Skeletal muscle cell (primary cell): ENCODE measurements at regions not wholly inside any gene's neighbourhood (a gene's known extent, or its start where the extent isn't known, plus 50 kb on each side); places are given as distances from the start of the nearest gene placed in this dataset.

Source experiments
- DNase-seq: peaks from one replicate; pipeline ENCODE4 v3.0.0-alpha.2; 2010; ENCODE audit warnings: low read depth
- H3K4me3 ChIP-seq: 2 replicates; pipeline ENCODE4 v1.5.1; 2011; ENCODE audit warnings: low read depth, mild to moderate bottlenecking, control low read depth, low read length, moderate library complexity

- no peak overlapping the region for H3K4me3 ChIP-seq
- no peak for DNase-seq
Observed at GRCh38 chr9:126205845-126206498, 120.7 kb upstream of the MVB12B start.

GRCh38 chr9:126207256-126207655 lies 119.4 kb upstream of the MVB12B start:
- no peak for DNase-seq
- no peak overlapping the region for H3K4me3 ChIP-seq

- DNase-seq: no peak
Observed at GRCh38 chr9:126208216-126208758, 118.3 kb upstream of the MVB12B start.

GRCh38 chr9:126211441-126212074 lies 115.1 kb upstream of the MVB12B start:
- no peak for DNase-seq

More at GRCh38 chr9:126208216-126208758, 118.3 kb upstream of the MVB12B start:
- H3K4me3 ChIP-seq: no peak overlapping the region

GRCh38 chr9:126215486-126215885 lies 111.1 kb upstream of the MVB12B start:
- no peak for DNase-seq
- H3K4me3 ChIP-seq: no peak overlapping the region

More at GRCh38 chr9:126211441-126212074, 115.1 kb upstream of the MVB12B start:
- H3K4me3 ChIP-seq: no peak overlapping the region

- H3K4me3 ChIP-seq: no peak overlapping the region
Observed at GRCh38 chr9:126216826-126217225, 109.8 kb upstream of the MVB12B start.

GRCh38 chr9:126217250-126217653 lies 109.4 kb upstream of the MVB12B start:
- no peak overlapping the region for H3K4me3 ChIP-seq
- no peak for DNase-seq

More at GRCh38 chr9:126216826-126217225, 109.8 kb upstream of the MVB12B start:
- DNase-seq: no peak

GRCh38 chr9:126217797-126218196 lies 108.8 kb upstream of the MVB12B start:
- no peak for DNase-seq
- H3K4me3 ChIP-seq: no peak overlapping the region

- DNase-seq: no peak
- H3K4me3 ChIP-seq: no peak overlapping the region
Observed at GRCh38 chr9:126218359-126219125, 108.1 kb upstream of the MVB12B start.

- H3K4me3 ChIP-seq: no peak overlapping the region
- DNase-seq: no peak
Observed at GRCh38 chr9:126219166-126219565, 107.5 kb upstream of the MVB12B start.

- no peak for DNase-seq
Observed at GRCh38 chr9:126219648-126220063, 107.0 kb upstream of the MVB12B start.

GRCh38 chr9:126221480-126221879 lies 105.1 kb upstream of the MVB12B start:
- no peak overlapping the region for H3K4me3 ChIP-seq
- no peak for DNase-seq

More at GRCh38 chr9:126219648-126220063, 107.0 kb upstream of the MVB12B start:
- H3K4me3 ChIP-seq: no peak overlapping the region

GRCh38 chr9:126222363-126222834 lies 104.2 kb upstream of the MVB12B start:
- H3K4me3 ChIP-seq: no peak overlapping the region
- DNase-seq: no peak

- no peak for DNase-seq
- H3K4me3 ChIP-seq: no peak overlapping the region
Observed at GRCh38 chr9:126222835-126223431, 103.7 kb upstream of the MVB12B start.

- H3K4me3 ChIP-seq: no peak overlapping the region
- no peak for DNase-seq
Observed at GRCh38 chr9:126223798-126224531, 102.7 kb upstream of the MVB12B start.

- no peak for DNase-seq
- H3K4me3 ChIP-seq: no peak overlapping the region
Observed at GRCh38 chr9:126225611-126226609, 100.7 kb upstream of the MVB12B start.

GRCh38 chr9:126226991-126227936 lies 99.4 kb upstream of the MVB12B start:
- no peak for DNase-seq
- H3K4me3 ChIP-seq: no peak overlapping the region
